GM12874 (cell line): ENCODE measurements at regions not wholly inside any gene's neighbourhood (a gene's known extent, or its start where the extent isn't known, plus 50 kb on each side); places are given as distances from the start of the nearest gene placed in this dataset.
A peak's percentile ranks its signal among the peaks of the same experiment; 100 is the strongest.

Experiments used
- CTCF ChIP-seq: IDR thresholded peaks from 2 replicates; pipeline ENCODE4 v1.5.1; 2011; ENCODE audit warnings: low read depth, mild to moderate bottlenecking, control low read depth, low read length, moderate library complexity; ENCODE audit not compliant: insufficient read depth

DNA sequence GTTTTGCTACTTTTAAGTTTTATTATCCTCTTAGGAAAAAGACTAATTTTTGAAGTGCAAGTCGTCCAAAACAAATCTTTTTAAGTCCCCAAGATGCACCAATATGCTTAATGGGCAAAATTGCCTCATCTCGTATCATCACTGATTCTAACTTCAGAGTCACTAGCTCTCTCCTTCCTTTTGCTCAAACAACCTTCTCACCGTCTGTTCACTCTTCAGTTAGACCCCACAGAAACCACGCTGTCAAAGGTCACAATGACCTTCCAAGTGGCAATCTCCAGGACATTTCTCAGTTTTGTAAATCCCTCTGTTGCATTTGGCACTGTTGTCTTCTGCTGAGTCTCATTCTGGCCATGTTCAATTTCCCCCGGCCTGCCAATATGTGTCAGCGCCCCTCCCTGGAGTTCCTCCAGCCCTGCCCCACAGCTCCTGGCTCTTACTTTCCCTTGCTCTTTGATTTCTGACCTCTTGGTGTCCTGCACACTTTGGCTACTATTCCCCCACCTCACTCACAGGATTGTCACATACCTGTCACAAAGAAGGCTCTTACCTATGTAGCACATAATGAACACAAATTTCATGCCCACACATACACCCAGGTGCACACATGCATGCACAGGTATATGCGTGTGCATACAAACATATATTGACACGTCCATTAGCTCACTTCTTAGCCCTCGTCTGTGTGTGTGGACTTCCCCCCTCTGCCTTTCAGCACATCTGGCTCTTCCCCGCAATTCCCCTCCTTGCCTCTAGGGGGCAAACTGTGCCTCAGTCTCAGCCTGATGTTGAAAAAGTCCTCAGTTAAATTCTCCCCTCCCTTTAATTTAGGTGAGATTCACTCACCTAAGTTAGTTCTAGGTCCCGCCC lies 354.0 kb upstream of the DUSP10 start:
- peak; percentile 91 for TF ChIP-seq CTCF

GRCh38 chr1:222093518-222093917 lies 351.6 kb upstream of the DUSP10 start:
- TF ChIP-seq CTCF: no peak

DNA sequence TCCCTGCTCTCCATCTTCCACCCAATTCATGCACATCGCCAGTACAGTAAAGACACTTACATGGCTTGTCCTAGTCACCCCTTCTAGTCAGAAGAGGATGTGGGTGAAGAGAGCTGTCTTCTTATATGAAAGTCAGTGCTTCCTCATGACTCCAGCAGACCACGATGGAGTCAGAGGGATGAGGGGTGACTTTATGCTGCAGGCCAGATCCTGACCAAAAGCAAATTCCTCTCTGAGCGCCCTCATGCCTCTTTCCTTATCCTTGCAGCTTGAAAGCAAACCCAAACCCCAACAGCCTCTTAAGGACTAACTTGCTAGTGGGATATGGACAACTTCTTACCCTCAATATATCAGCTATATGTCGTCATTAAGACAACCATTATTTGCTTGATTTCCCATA lies 348.2 kb upstream of the DUSP10 start:
- no peak for TF ChIP-seq CTCF

DNA sequence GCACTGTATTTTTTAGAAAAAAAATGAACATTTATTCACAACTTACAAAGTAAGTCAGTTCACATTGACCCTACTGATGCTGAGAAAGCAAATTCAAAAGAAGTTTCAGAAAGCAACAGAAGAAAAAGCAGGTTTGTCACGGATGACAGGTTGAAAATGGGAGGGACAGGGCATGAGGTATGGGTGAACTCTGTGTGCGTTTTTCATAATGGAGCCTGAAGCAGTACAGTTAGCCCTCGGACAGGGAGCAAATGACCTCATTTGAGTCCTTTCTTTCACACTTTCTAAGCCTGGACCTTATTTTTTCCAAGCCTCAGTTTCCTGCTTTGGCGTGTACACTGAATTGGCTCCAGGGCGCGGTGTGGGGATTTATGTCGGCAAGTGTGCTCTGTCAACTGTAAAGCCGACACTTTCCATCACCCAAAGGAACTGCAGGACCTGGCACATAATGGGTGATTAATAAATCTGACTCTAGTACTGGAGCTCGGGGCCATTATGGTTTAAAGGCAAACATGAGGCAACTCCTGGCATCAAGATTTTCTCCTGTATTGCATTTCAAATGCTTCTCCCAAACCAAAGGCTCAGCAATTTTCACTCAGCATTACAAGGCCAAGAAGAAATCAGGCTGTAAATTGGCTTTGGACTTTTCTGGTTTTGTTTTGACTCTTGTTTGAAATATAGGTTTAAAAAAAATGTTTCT lies 345.5 kb upstream of the DUSP10 start:
- no peak for TF ChIP-seq CTCF

DNA sequence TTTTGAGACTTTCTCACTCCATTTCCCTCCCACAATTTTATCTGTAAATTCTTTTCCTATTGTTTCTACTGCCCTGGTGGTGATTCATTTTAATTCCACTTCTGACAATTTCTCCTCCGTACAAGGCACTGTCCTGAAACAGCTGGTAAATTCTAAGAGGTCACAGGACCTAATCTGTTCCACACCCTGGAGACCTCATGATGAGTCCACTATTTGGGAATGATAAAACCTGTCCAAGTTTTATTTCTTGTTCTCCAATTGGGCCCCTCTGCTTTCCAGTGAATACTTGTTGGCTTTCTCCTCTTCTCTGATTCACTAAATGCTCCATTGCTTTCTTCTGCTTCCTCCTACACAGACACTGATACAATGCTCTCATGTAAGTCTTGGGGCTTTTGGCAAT lies 343.1 kb upstream of the DUSP10 start:
- no peak for TF ChIP-seq CTCF

DNA sequence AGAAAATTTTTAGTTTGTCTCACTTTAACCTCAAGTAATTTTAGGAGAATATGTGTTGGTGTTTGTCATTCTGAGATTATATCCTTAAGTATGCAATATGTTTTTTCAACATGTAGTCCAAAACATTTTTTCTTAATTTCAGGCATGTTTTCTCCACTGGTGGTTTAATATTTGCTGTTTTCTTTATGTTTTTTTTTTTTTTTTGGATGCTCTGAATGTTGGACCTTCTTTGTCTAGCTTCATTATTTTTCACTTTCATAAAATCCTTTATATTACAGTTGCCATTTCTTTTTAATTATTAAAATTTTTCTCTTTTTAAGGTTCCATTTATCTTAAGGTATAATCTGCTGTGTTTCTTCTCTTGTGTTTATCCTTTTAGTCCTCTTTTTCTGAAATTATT lies 342.2 kb upstream of the DUSP10 start:
- no peak for TF ChIP-seq CTCF

- no peak for TF ChIP-seq CTCF
Observed at GRCh38 chr1:222081859-222082258, 340.0 kb upstream of the DUSP10 start.
